ENCODE measurements at regions not wholly inside any gene's neighbourhood (a gene's known extent, or its start where the extent isn't known, plus 50 kb on each side); places are given as distances from the start of the nearest gene placed in this dataset.

DNA sequence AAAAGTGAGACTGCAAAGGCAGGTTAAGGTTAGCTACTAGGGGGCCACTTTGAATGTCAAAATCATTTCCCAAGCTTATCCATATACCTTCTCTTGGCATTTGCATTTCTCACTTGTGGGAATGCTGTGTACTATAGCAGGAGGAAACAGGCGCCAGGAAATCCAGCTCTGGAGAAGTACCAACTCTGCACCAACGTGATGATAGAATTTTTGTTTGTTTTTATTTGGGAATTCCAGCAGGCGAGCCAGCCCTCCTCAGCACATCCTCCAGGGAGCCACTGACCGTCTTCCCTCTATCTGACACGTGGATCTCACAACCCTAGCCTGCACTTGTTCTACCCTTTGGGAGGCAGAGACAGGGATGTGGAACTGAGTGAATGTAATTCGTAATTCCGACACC lies 318.0 kb downstream of the ACTL7B start:
- DNase-seq (ENCODE audit: low spot score, unreplicated experiment) = no peak
- H3K4me1 Mint-ChIP-seq (ENCODE audit: low read depth) = no peaks in the 10 kb centered on the region
- TF ChIP-seq, protein P1, sequence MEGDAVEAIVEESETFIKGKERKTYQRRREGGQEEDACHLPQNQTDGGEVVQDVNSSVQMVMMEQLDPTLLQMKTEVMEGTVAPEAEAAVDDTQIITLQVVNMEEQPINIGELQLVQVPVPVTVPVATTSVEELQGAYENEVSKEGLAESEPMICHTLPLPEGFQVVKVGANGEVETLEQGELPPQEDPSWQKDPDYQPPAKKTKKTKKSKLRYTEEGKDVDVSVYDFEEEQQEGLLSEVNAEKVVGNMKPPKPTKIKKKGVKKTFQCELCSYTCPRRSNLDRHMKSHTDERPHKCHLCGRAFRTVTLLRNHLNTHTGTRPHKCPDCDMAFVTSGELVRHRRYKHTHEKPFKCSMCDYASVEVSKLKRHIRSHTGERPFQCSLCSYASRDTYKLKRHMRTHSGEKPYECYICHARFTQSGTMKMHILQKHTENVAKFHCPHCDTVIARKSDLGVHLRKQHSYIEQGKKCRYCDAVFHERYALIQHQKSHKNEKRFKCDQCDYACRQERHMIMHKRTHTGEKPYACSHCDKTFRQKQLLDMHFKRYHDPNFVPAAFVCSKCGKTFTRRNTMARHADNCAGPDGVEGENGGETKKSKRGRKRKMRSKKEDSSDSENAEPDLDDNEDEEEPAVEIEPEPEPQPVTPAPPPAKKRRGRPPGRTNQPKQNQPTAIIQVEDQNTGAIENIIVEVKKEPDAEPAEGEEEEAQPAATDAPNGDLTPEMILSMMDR (IDR thresholded peaks at IDR 0.05; ENCODE audit: unreplicated experiment) = no peak
- no peak overlapping the region for H3K4me3 Mint-ChIP-seq (ENCODE audit: low read depth)
- peaks cover 62% of the 10 kb centered on the region for H3K27me3 Mint-ChIP-seq
- H3K9me3 Mint-ChIP-seq (ENCODE audit: low read depth) = peaks cover 6% of the 10 kb centered on the region
- H3K36me3 Mint-ChIP-seq (ENCODE audit: insufficient read depth) = no peaks in the 10 kb centered on the region
- no peak overlapping the region for H3K27ac Mint-ChIP-seq

DNA sequence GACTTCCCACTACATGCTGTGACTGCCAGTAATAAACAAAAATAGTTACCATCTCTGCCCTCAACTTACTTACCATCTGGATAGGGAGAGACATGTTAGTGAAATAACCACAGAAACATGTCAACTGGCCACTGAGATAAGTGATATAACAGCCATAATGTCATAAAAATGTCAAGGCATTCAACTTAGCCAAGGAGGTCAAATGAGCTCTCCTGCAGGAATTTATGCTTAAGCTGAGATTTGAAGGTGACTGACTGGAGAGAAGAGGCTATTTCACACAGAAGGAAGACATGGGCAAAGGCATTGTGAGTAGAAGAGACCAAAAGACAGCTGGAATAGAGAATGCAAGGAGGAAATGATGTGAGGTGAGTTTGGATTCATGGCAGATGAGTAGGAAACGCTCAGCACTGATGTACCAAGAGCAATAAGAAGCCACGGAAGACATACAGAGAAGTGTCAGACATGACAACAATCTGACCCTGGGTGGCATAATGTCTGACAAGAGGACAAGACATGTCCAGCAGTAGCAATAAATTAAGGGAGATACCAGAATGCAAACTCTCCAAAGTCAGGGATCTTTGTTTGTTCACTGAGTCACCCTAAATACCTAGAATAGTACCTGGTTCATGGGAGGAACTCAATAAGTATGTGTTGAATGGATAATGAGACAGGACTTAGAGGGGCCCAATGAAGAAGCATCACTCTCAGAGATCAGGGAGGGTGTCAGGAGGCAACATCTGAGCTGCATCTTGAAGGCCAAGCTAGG lies 318.8 kb downstream of the ACTL7B start:
- no peak for DNase-seq (ENCODE audit: low spot score, unreplicated experiment)
- Mint-ChIP-seq H3K27ac (no peak overlapping the region), H3K9me3 (ENCODE audit: low read depth) (peaks cover 6% of the 10 kb centered on the region), H3K4me1 (ENCODE audit: low read depth) (no peaks in the 10 kb centered on the region), H3K27me3 (peaks cover 59% of the 10 kb centered on the region), H3K36me3 (ENCODE audit: insufficient read depth) (no peaks in the 10 kb centered on the region), H3K4me3 (ENCODE audit: low read depth) (no peak overlapping the region)
- TF ChIP-seq, protein P1 (IDR thresholded peaks at IDR 0.05; ENCODE audit: unreplicated experiment) = no peak

DNA sequence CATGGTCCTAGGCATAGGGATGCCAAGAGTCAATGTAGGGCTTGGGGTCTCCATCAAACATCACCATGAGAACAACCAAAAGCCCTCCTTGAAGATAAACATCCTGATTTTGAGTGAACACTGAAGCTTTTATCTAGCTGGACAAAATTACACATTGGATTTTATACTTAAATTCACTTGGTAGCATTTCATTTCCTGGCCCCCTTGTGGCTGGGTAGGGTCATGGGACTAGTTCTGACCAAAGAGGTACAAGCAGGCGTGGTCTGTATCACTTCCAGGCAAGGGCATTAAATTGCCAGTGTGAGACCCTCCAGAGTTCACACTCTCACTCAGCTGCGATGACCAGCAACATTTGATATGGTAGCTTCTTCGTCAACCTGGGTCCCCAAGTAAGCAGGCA lies 320.3 kb downstream of the ACTL7B start:
- no peak for DNase-seq (ENCODE audit: low spot score, unreplicated experiment)
- Mint-ChIP-seq H3K4me3 (ENCODE audit: low read depth) (no peak overlapping the region), H3K4me1 (ENCODE audit: low read depth) (no peaks in the 10 kb centered on the region), H3K9me3 (ENCODE audit: low read depth) (peaks cover 6% of the 10 kb centered on the region), H3K27me3 (peaks cover 48% of the 10 kb centered on the region), H3K36me3 (ENCODE audit: insufficient read depth) (no peaks in the 10 kb centered on the region), H3K27ac (no peak overlapping the region)
- TF ChIP-seq, protein P1 (IDR thresholded peaks at IDR 0.05; ENCODE audit: unreplicated experiment) = peak; percentile 69

DNA sequence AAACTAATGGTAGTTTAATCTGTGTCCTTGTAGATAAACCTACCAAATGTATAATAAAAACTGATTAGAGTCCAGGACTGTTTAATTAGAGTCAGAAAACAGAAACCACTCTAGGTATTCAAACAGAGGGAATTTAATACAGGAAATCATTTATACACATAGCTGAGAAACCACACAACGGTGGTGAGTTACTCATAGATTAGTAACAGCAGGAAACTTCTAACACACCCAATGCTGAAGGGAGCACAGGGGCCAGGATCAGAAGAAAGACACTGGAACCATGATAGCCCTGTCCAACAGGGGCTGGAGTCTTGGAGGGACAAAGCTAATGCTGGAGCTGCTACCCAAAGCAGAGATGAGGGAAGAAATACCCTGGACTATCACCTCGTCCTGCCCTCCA lies 321.0 kb downstream of the ACTL7B start:
- H3K4me1 Mint-ChIP-seq (ENCODE audit: low read depth) = no peaks in the 10 kb centered on the region
- peaks cover 48% of the 10 kb centered on the region for H3K27me3 Mint-ChIP-seq
- TF ChIP-seq, protein P1 (IDR thresholded peaks at IDR 0.05; ENCODE audit: unreplicated experiment) = no peak
- no peaks in the 10 kb centered on the region for H3K36me3 Mint-ChIP-seq (ENCODE audit: insufficient read depth)
- H3K27ac Mint-ChIP-seq = no peak overlapping the region
- H3K9me3 Mint-ChIP-seq (ENCODE audit: low read depth) = peaks cover 6% of the 10 kb centered on the region
- DNase-seq (ENCODE audit: low spot score, unreplicated experiment) = no peak
- no peak overlapping the region for H3K4me3 Mint-ChIP-seq (ENCODE audit: low read depth)

DNA sequence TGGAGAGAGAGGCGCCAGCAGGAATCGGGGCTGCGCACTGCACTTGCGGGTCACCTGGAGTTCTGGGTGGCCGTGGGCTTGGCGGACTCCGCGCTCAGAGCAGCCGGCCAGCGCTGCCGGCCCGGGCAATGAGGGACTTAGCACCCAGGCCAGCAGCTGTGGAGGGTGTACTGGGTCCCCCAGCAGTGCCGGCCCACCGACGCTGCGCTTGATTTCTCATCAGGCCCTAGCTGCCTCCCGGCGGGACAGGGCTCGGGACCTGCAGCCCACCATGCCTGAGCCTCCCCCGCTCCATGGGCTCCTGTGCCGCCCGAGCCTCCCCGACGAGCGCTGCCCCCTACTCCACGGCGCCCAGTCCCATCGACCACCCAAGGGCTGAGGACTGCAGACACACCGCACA lies 325.6 kb downstream of the ACTL7B start:
- Mint-ChIP-seq H3K27ac (no peak overlapping the region), H3K9me3 (ENCODE audit: low read depth) (peaks cover 2% of the 10 kb centered on the region), H3K4me1 (ENCODE audit: low read depth) (no peaks in the 10 kb centered on the region), H3K4me3 (ENCODE audit: low read depth) (no peak overlapping the region), H3K36me3 (ENCODE audit: insufficient read depth) (no peaks in the 10 kb centered on the region), H3K27me3 (peaks cover 43% of the 10 kb centered on the region)
- DNase-seq (ENCODE audit: low spot score, unreplicated experiment) = no peak
- TF ChIP-seq, protein P1 (IDR thresholded peaks at IDR 0.05; ENCODE audit: unreplicated experiment) = no peak
